HepG2 (cell line): ENCODE measurements at regions not wholly inside any gene's neighbourhood (a gene's known extent, or its start where the extent isn't known, plus 50 kb on each side); places are given as distances from the start of the nearest gene placed in this dataset.

Experiments
- AGO2 ChIP-seq: fragments of 200-400 bp; formaldehyde crosslinking; optimal IDR thresholded peaks from 2 replicates; pipeline ENCODE3; 2017; ENCODE audit warnings: mild to moderate bottlenecking, low read depth, low read length, moderate library complexity
- CSRNP1 ChIP-seq: sonication (generic); formaldehyde crosslinking; IDR thresholded peaks from 2 replicates; pipeline ENCODE4 v1.8.1; 2023; ENCODE audit warnings: mild to moderate bottlenecking, missing genetic modification reagents
- EZH2 ChIP-seq: conservative IDR thresholded peaks from 2 replicates; pipeline ENCODE4 v1.6.1; 2012; ENCODE audit warnings: mild to moderate bottlenecking, low read depth, low read length, moderate library complexity
- GLMP ChIP-seq: sonication (generic); formaldehyde crosslinking; IDR thresholded peaks from 2 replicates; pipeline ENCODE4 v1.9.0; 2021; ENCODE audit warnings: missing genetic modification reagents, mild to moderate bottlenecking, borderline replicate concordance
- HIVEP1 ChIP-seq: sonication (generic); formaldehyde crosslinking; IDR thresholded peaks from 2 replicates; pipeline ENCODE4 v1.4.0; 2020; ENCODE audit warnings: mild to moderate bottlenecking, missing genetic modification reagents
- KDM3A ChIP-seq: IDR thresholded peaks from 2 replicates; pipeline ENCODE4 v1.6.1; 2018; ENCODE audit warnings: low read depth, missing compliant biosample characterization
- MXD4 ChIP-seq: IDR thresholded peaks from 2 replicates; pipeline ENCODE4 v1.6.1; 2016; ENCODE audit warnings: mild to moderate bottlenecking, missing biosample characterization, missing genetic modification reagents
- NR2F6 ChIP-seq, 2 experiments: IDR thresholded peaks; 2 replicates each; pipeline ENCODE4 v1.6.1; 2016; ENCODE audit warnings: antibody characterized with exemption in 1 of 2, mild to moderate bottlenecking in 1 of 2
- PHF8 ChIP-seq: sonication (generic); formaldehyde crosslinking; IDR thresholded peaks from 2 replicates; pipeline ENCODE4 v1.5.0; 2020; ENCODE audit warnings: missing genetic modification reagents
- SMAD3 ChIP-seq: sonication (generic); formaldehyde crosslinking; IDR thresholded peaks from 2 replicates; pipeline ENCODE4 v1.4.0; 2020; ENCODE audit warnings: missing genetic modification reagents
- TRIM24 ChIP-seq: sonication (generic); formaldehyde crosslinking; IDR thresholded peaks from 2 replicates; pipeline ENCODE4 v1.8.0; 2022; ENCODE audit warnings: mild to moderate bottlenecking, missing genetic modification reagents
- TSC22D2 ChIP-seq: sonication (generic); formaldehyde crosslinking; IDR thresholded peaks from 2 replicates; pipeline ENCODE4 v1.5.1; 2020; ENCODE audit warnings: missing genetic modification reagents, mild to moderate bottlenecking, borderline replicate concordance
- ZBTB40 ChIP-seq, 2 experiments: fragments of 450-650 bp in 1 of 2; sonication (generic) in 1 of 2; formaldehyde crosslinking in 1 of 2; IDR thresholded peaks; 2 replicates each; pipeline versions ENCODE4 v1.6.1 to v1.8.0; 2016 to 2022; ENCODE audit warnings: antibody characterized with exemption in 1 of 2, mild to moderate bottlenecking in 1 of 2, missing genetic modification reagents in 1 of 2
- ZBTB42 ChIP-seq: sonication (generic); formaldehyde crosslinking; IDR thresholded peaks from 2 replicates; pipeline ENCODE4 v1.5.0; 2020; ENCODE audit warnings: mild to moderate bottlenecking, missing genetic modification reagents
- ZFP37 ChIP-seq: sonication (generic); formaldehyde crosslinking; IDR thresholded peaks from 2 replicates; pipeline ENCODE4 v1.4.0; 2020; ENCODE audit warnings: missing genetic modification reagents, borderline replicate concordance
- ZFP41 ChIP-seq: sonication (generic); formaldehyde crosslinking; IDR thresholded peaks from 2 replicates; pipeline ENCODE4 v1.4.0; 2020; ENCODE audit warnings: mild to moderate bottlenecking, missing genetic modification reagents, borderline replicate concordance
- ZNF256 ChIP-seq: sonication (generic); formaldehyde crosslinking; conservative IDR thresholded peaks from 2 replicates; pipeline ENCODE4 v1.4.0; 2020; ENCODE audit warnings: missing genetic modification reagents
- ZNF263 ChIP-seq: sonication (generic); formaldehyde crosslinking; IDR thresholded peaks from 2 replicates; pipeline ENCODE4 v1.4.0; 2020; ENCODE audit warnings: missing genetic modification reagents
- ZNF383 ChIP-seq: sonication (generic); formaldehyde crosslinking; IDR thresholded peaks from 2 replicates; pipeline ENCODE4 v1.4.0; 2020; ENCODE audit warnings: missing genetic modification reagents, mild to moderate bottlenecking, borderline replicate concordance

GRCh38 chr12:38124247-38125012 is 192.1 kb upstream of the ALG10B start (continued):
- no peak for TF ChIP-seq NR2F6 (IDR thresholded peaks at IDR 0.05)
- no peak for TF ChIP-seq NR2F6 (CRISPR knock-in tag; IDR thresholded peaks at IDR 0.05)
- no peak for TF ChIP-seq AGO2
- no peak for TF ChIP-seq SMAD3 (CRISPR knock-in tag)
- TF ChIP-seq ZBTB42 = no peak
- no peak for TF ChIP-seq CSRNP1 (CRISPR knock-in tag)
- no peak for TF ChIP-seq TSC22D2 (CRISPR knock-in tag)
- TF ChIP-seq EZH2 = no peak
- TF ChIP-seq MXD4 (CRISPR knock-in tag) = no peak
- TF ChIP-seq ZBTB40 (IDR thresholded peaks at IDR 0.05) = no peak
- TF ChIP-seq ZBTB40 (CRISPR knock-in tag; IDR thresholded peaks at IDR 0.05) = no peak
- no peak for TF ChIP-seq TRIM24
- no peak for TF ChIP-seq GLMP (CRISPR knock-in tag)
- TF ChIP-seq ZFP41 = no peak
- TF ChIP-seq ZNF256 (CRISPR knock-in tag) = no peak
- TF ChIP-seq ZFP37 = no peak
- TF ChIP-seq PHF8 (CRISPR knock-in tag) = no peak
- TF ChIP-seq ZNF383 (CRISPR knock-in tag) = no peak
- no peak for TF ChIP-seq ZNF263 (CRISPR knock-in tag)
- no peak for TF ChIP-seq HIVEP1
- no peak for TF ChIP-seq KDM3A (CRISPR knock-in tag)
